HEK293 (cell line): ENCODE measurements at regions not wholly inside any gene's neighbourhood (a gene's known extent, or its start where the extent isn't known, plus 50 kb on each side); places are given as distances from the start of the nearest gene placed in this dataset.

Experiments used
- CTCF ChIA-PET: fragments of 350-600 bp; formaldehyde crosslinking; extraction: SDS; loops from one replicate; lab custom pipeline; 2021; ENCODE audit warnings: antibody characterized with exemption; lab: Yijun Ruan, JAX
- POLR2A ChIA-PET: fragments of 300-600 bp; formaldehyde crosslinking; extraction: SDS; loops from one replicate; lab custom pipeline; 2020; ENCODE audit warnings: antibody characterized with exemption, inconsistent platforms; lab: Yijun Ruan, JAX
- H3K27ac ChIP-seq: fragments of 200-500 bp; sonication (Bioruptor generic); 2 replicates; pipeline ENCODE4 v1.5.1; 2014; ENCODE audit warnings: low read depth, low read length, control low read depth, inconsistent platforms; ENCODE audit errors: extremely low read depth
- H3K36me3 ChIP-seq, 2 experiments: fragments of 200-500 bp in 1 of 2; sonication (Bioruptor generic) in 1 of 2; 1 replicate in 1 of 2; 2 replicates in 1 of 2; pipeline ENCODE4 v1.5.1; 2014 to 2017; ENCODE audit warnings: inconsistent platforms in 2 of 2, low read length in 2 of 2; ENCODE audit not compliant: control insufficient read depth in 2 of 2, insufficient read depth in 1 of 2
- H3K4me1 ChIP-seq: fragments of 200-500 bp; sonication (Bioruptor generic); 2 replicates; pipeline ENCODE4 v1.5.1; 2014; ENCODE audit warnings: mild to moderate bottlenecking, low read length, inconsistent platforms; ENCODE audit not compliant: control insufficient read depth, insufficient read depth
- H3K4me3 ChIP-seq: 2 replicates; pipeline ENCODE4 v1.5.1; 2011; ENCODE audit warnings: low read depth, mild to moderate bottlenecking, control low read depth, low read length, moderate library complexity
- H3K9me3 ChIP-seq: fragments of 200-500 bp; sonication (Bioruptor generic); 2 replicates; pipeline ENCODE4 v1.5.1; 2014; ENCODE audit warnings: low read depth, low read length, inconsistent platforms; ENCODE audit not compliant: control insufficient read depth, insufficient read depth
- BCL6B ChIP-seq: fragments of 450-650 bp; formaldehyde crosslinking; IDR thresholded peaks from 2 replicates; pipeline ENCODE4 v1.5.1; 2017; ENCODE audit warnings: missing biosample characterization, missing genetic modification characterization
- KLF1 ChIP-seq: fragments of 450-650 bp; formaldehyde crosslinking; IDR thresholded peaks from 2 replicates; pipeline ENCODE4 v1.5.1; 2016; ENCODE audit warnings: missing biosample characterization, missing genetic modification characterization
- KLF8 ChIP-seq: fragments of 450-650 bp; formaldehyde crosslinking; IDR thresholded peaks from 2 replicates; pipeline ENCODE4 v1.5.1; 2016; ENCODE audit warnings: missing biosample characterization, missing genetic modification characterization
- PRDM1 ChIP-seq: fragments of 450-650 bp; formaldehyde crosslinking; IDR thresholded peaks from 2 replicates; pipeline ENCODE4; 2016; ENCODE audit warnings: missing biosample characterization, missing genetic modification characterization
- PRDM10 ChIP-seq: fragments of 450-650 bp; formaldehyde crosslinking; IDR thresholded peaks from 2 replicates; pipeline ENCODE4 v1.5.1; 2016; ENCODE audit warnings: missing biosample characterization, missing genetic modification characterization
- REPIN1 ChIP-seq: fragments of 450-650 bp; formaldehyde crosslinking; IDR thresholded peaks from 2 replicates; pipeline ENCODE4 v1.5.1; 2017; ENCODE audit warnings: missing biosample characterization, missing genetic modification characterization, low read depth
- SP7 ChIP-seq: fragments of 450-650 bp; formaldehyde crosslinking; IDR thresholded peaks from 2 replicates; pipeline ENCODE4 v1.5.1; 2016; ENCODE audit warnings: missing biosample characterization, missing genetic modification characterization
- ZBTB11 ChIP-seq: fragments of 450-650 bp; formaldehyde crosslinking; conservative IDR thresholded peaks from 2 replicates; pipeline ENCODE4 v1.5.1; 2016; ENCODE audit warnings: low read depth, missing biosample characterization, missing genetic modification characterization
- ZFHX2 ChIP-seq: fragments of 450-650 bp; formaldehyde crosslinking; conservative IDR thresholded peaks from 2 replicates; pipeline ENCODE4 v1.5.1; 2016; ENCODE audit warnings: missing biosample characterization, missing genetic modification characterization
- ZFP3 ChIP-seq: fragments of 450-650 bp; formaldehyde crosslinking; IDR thresholded peaks from 2 replicates; pipeline ENCODE4 v1.5.1; 2016; ENCODE audit warnings: low read depth, missing biosample characterization, missing genetic modification characterization
- ZNF155 ChIP-seq: fragments of 450-650 bp; formaldehyde crosslinking; IDR thresholded peaks from 2 replicates; pipeline ENCODE4 v1.5.1; 2016; ENCODE audit warnings: missing biosample characterization, missing genetic modification characterization
- ZNF24 ChIP-seq: fragments of 450-650 bp; formaldehyde crosslinking; IDR thresholded peaks from 2 replicates; pipeline ENCODE4 v1.5.1; 2016; ENCODE audit warnings: missing biosample characterization, missing genetic modification characterization
- ZNF302 ChIP-seq: fragments of 450-650 bp; formaldehyde crosslinking; IDR thresholded peaks from 2 replicates; pipeline ENCODE4 v1.5.1; 2016; ENCODE audit warnings: missing biosample characterization, missing genetic modification characterization, low read depth
- ZNF311 ChIP-seq: fragments of 450-650 bp; formaldehyde crosslinking; IDR thresholded peaks from 2 replicates; pipeline ENCODE4 v1.5.1; 2017; ENCODE audit warnings: missing biosample characterization, missing genetic modification characterization, borderline replicate concordance
- ZNF362 ChIP-seq: fragments of 450-650 bp; formaldehyde crosslinking; IDR thresholded peaks from 2 replicates; pipeline ENCODE4 v1.5.1; 2016; ENCODE audit warnings: missing biosample characterization, missing genetic modification characterization
- ZNF37A ChIP-seq: fragments of 450-650 bp; IDR thresholded peaks from 2 replicates; pipeline ENCODE4 v1.5.1; 2018; ENCODE audit warnings: missing biosample characterization, missing genetic modification characterization
- ZNF391 ChIP-seq: fragments of 450-650 bp; formaldehyde crosslinking; IDR thresholded peaks from 2 replicates; pipeline ENCODE4 v1.5.1; 2016; ENCODE audit warnings: low read depth, missing biosample characterization, missing genetic modification characterization, borderline replicate concordance
- ZNF394 ChIP-seq: fragments of 450-650 bp; formaldehyde crosslinking; IDR thresholded peaks from 2 replicates; pipeline ENCODE4 v1.5.1; 2016; ENCODE audit warnings: missing biosample characterization, missing genetic modification characterization, mild to moderate bottlenecking, moderate library complexity, borderline replicate concordance
- ZNF423 ChIP-seq: fragments of 450-650 bp; formaldehyde crosslinking; IDR thresholded peaks from 2 replicates; pipeline ENCODE4 v1.5.1; 2016; ENCODE audit warnings: missing biosample characterization, missing genetic modification characterization
- ZNF544 ChIP-seq: fragments of 450-650 bp; formaldehyde crosslinking; IDR thresholded peaks from 2 replicates; pipeline ENCODE4 v1.5.0; 2017; ENCODE audit warnings: missing biosample characterization, missing genetic modification characterization
- ZNF580 ChIP-seq: fragments of 450-650 bp; formaldehyde crosslinking; IDR thresholded peaks from 2 replicates; pipeline ENCODE4 v1.5.1; 2016; ENCODE audit warnings: missing biosample characterization, missing genetic modification characterization
- ZNF600 ChIP-seq: fragments of 450-650 bp; formaldehyde crosslinking; IDR thresholded peaks from 2 replicates; pipeline ENCODE4 v1.5.1; 2016; ENCODE audit warnings: missing biosample characterization, missing genetic modification characterization
- ZNF623 ChIP-seq: fragments of 450-650 bp; formaldehyde crosslinking; IDR thresholded peaks from 2 replicates; pipeline ENCODE4 v1.5.1; 2016; ENCODE audit warnings: missing biosample characterization, missing genetic modification characterization
- ZNF791 ChIP-seq: fragments of 450-650 bp; formaldehyde crosslinking; IDR thresholded peaks from 2 replicates; pipeline ENCODE4 v1.5.1; 2016; ENCODE audit warnings: missing biosample characterization, missing genetic modification characterization
- ZSCAN4 ChIP-seq: fragments of 450-650 bp; formaldehyde crosslinking; IDR thresholded peaks from 2 replicates; pipeline ENCODE4 v1.5.1; 2017; ENCODE audit warnings: missing biosample characterization, missing genetic modification characterization
- ZXDB ChIP-seq: fragments of 450-650 bp; formaldehyde crosslinking; IDR thresholded peaks from 2 replicates; pipeline ENCODE4 v1.5.1; 2016; ENCODE audit warnings: missing biosample characterization, missing genetic modification characterization

GRCh38 chr17:63150994-63151464 lies 185.0 kb downstream of the TANC2 start (continued):
- TF ChIP-seq PRDM1 (peak; percentile 99), ZFHX2 (tag by site-specific recombination) (no peak), ZNF600 (peak; percentile 90), SP7 (tag by site-specific recombination) (peak; percentile 33; the same call in 1 of the 2 replicates), KLF8 (peak; percentile 44; the same call in 1 of the 2 replicates), ZNF37A (tag by site-specific recombination) (no peak), ZSCAN4 (tag by site-specific recombination) (peak; percentile 71), PRDM10 (tag by site-specific recombination) (peak; percentile 56; the same call in 1 of the 2 replicates), ZNF580 (tag by site-specific recombination) (peak; percentile 48; the same call in 1 of the 2 replicates), ZNF362 (tag by site-specific recombination) (peak; percentile 93)
- TF ChIP-seq, all 188 proteins: peak for 27

- POLR2A ChIA-PET, result no interaction called here
- Histone ChIP-seq H3K36me3 (no peaks in the 10 kb centered on the region), H3K9me3 (no peaks in the 10 kb centered on the region), H3K27ac (no peak overlapping the region; the same call in 1 of the 2 replicates), H3K4me1 (peaks cover 42% of the 10 kb centered on the region), H3K4me3 (no peak overlapping the region)
- CTCF ChIA-PET, result no interaction called here
- TF ChIP-seq ZNF155 (no peak), KLF1 (no peak), ZNF302 (tag by site-specific recombination) (no peak), ZXDB (tag by site-specific recombination) (0 out of 2 replicates have a peak, but pooled peaks have one; percentile 33), ZNF791 (tag by site-specific recombination) (no peak), ZNF311 (tag by site-specific recombination) (no peak), ZNF391 (tag by site-specific recombination) (no peak), ZBTB11 (tag by site-specific recombination) (no peak), ZNF544 (no peak), ZNF24 (tag by site-specific recombination) (no peak), REPIN1 (tag by site-specific recombination) (no peak), ZNF623 (no peak), BCL6B (tag by site-specific recombination) (no peak), ZFP3 (no peak), ZNF394 (no peak), ZNF423 (no peak)
Measured at GRCh38 chr17:63151941-63152523, 186.0 kb downstream of the TANC2 start.
